ENCODE measurements at regions not wholly inside any gene's neighbourhood (a gene's known extent, or its start where the extent isn't known, plus 50 kb on each side); places are given as distances from the start of the nearest gene placed in this dataset.

- 62 to 70% (median 67%) methylated on average over 2 of the region's 2 CpGs for WGBS, 4 donors
- Histone ChIP-seq H3K36me3 (replicated peaks in 1 of 2) (no peaks in the 10 kb centered on the region), H3K27ac (no peak overlapping the region), H3K4me3 (no peak overlapping the region), H3K27me3 (no peaks in the 10 kb centered on the region), H3K9me3 (replicated peaks in 1 of 3) (no peaks in the 10 kb centered on the region), H3K4me1 (replicated peaks in 1 of 2) (no peaks in the 10 kb centered on the region)
- intact Hi-C loops (cut with DNase I): no loop called here
- TF ChIP-seq POLR2A (IDR thresholded peaks at IDR 0.05) (no peak), CTCF (IDR thresholded peaks at IDR 0.05) (no peak)
- no peak for DNase-seq
These were observed 669.8 kb downstream of the IQCM start for GRCh38 chr4:149145803-149146202.

- Histone ChIP-seq H3K27ac (no peak overlapping the region), H3K9me3 (replicated peaks in 1 of 3) (no peaks in the 10 kb centered on the region), H3K4me1 (replicated peaks in 1 of 2) (no peaks in the 10 kb centered on the region), H3K27me3 (no peaks in the 10 kb centered on the region), H3K36me3 (replicated peaks in 1 of 2) (no peaks in the 10 kb centered on the region), H3K4me3 (no peak overlapping the region)
- DNase-seq: no peak
- TF ChIP-seq CTCF (IDR thresholded peaks at IDR 0.05) (no peak), POLR2A (IDR thresholded peaks at IDR 0.05) (no peak)
- WGBS, 4 donors: 40 to 61% (median 54%) methylated on average over 1 of the region's 1 CpG
- intact Hi-C loops (cut with DNase I): no loop called here
These were observed 671.6 kb downstream of the IQCM start for GRCh38 chr4:149144060-149144459.

GRCh38 chr4:149141391-149141790 is 674.3 kb downstream of the IQCM start:
- no peaks in the 10 kb centered on the region for H3K36me3 ChIP-seq (replicated peaks in 1 of 2)
- TF ChIP-seq POLR2A (IDR thresholded peaks at IDR 0.05): no peak
- no peak for TF ChIP-seq CTCF (IDR thresholded peaks at IDR 0.05)
- no peaks in the 10 kb centered on the region for H3K27me3 ChIP-seq
- H3K4me3 ChIP-seq: no peak overlapping the region
- 63 to 78% (median 66%) methylated on average over 2 of the region's 2 CpGs for WGBS, 4 donors
- no peak for DNase-seq
- no peaks in the 10 kb centered on the region for H3K9me3 ChIP-seq (replicated peaks in 1 of 3)
- intact Hi-C loops (cut with DNase I): no loop called here
- H3K27ac ChIP-seq: no peak overlapping the region
- H3K4me1 ChIP-seq (replicated peaks in 1 of 2): no peaks in the 10 kb centered on the region

GRCh38 chr4:149140841-149141240 is 674.8 kb downstream of the IQCM start:
- Histone ChIP-seq H3K27ac (no peak overlapping the region), H3K36me3 (replicated peaks in 1 of 2) (no peaks in the 10 kb centered on the region), H3K4me3 (no peak overlapping the region), H3K9me3 (replicated peaks in 1 of 3) (no peaks in the 10 kb centered on the region), H3K4me1 (replicated peaks in 1 of 2) (no peaks in the 10 kb centered on the region), H3K27me3 (no peaks in the 10 kb centered on the region)
- 54 to 67% (median 64%) methylated on average over 2 of the region's 2 CpGs for WGBS, 4 donors
- DNase-seq: no peak
- intact Hi-C loops (cut with DNase I): no loop called here
- TF ChIP-seq POLR2A (IDR thresholded peaks at IDR 0.05) (no peak), CTCF (IDR thresholded peaks at IDR 0.05) (no peak)
